ENCODE measurements at regions not wholly inside any gene's neighbourhood (a gene's known extent, or its start where the extent isn't known, plus 50 kb on each side); places are given as distances from the start of the nearest gene placed in this dataset.

DNA sequence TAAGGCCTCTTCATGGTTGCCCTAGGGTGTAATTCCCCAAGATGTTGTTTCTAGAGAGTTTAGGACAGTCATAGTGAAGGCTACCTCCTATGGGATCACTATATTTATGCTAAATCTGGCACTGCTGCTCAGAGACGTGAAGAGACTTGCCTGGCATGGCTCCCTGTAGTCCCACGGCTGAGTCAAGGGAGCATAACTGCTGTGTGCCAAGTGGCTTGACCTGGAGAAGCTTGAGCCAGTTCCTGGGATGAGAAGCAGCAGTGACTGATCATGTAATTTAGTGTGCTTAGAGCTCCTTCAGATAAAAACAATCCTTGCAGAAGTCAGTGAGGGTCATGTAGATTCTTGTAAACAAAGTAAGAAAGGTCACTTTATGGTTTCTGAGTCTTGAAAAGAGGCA is 68.9 kb upstream of the TSPAN2 start:
- H3K9ac ChIP-seq (ENCODE audit: low read length), result no peak overlapping the region
- WGBS (ENCODE audit: insufficient coverage), result 100% methylated on average over 1 of the region's 2 CpGs
- H3K27me3 ChIP-seq (replicated peaks in 1 of 4; ENCODE audit: control extremely low read depth in 1 of 4, control insufficient read depth in 3 of 4, insufficient read depth in 4 of 4, low read length in 3 of 4), result no peaks in the 10 kb centered on the region
- H3K36me3 ChIP-seq (replicated peaks in 1 of 2; ENCODE audit: control extremely low read depth in 1 of 2, control insufficient read depth in 1 of 2, extremely low read depth in 1 of 2, insufficient read depth in 2 of 2, low read length in 1 of 2), result no peaks in the 10 kb centered on the region
- no peaks in the 10 kb centered on the region for H3K79me2 ChIP-seq (ENCODE audit: control insufficient read depth, insufficient read depth, low read length)
- intact Hi-C loops (cut with micrococcal nuclease), result no loop called here
- no peak for ATAC-seq (ENCODE audit: low read depth)
- H3K27ac Mint-ChIP-seq, result no peak overlapping the region
- no peaks in the 10 kb centered on the region for H3K9me3 Mint-ChIP-seq (ENCODE audit: insufficient read depth)
- H3K4me2 ChIP-seq (replicated peaks; ENCODE audit: low read depth, low read length, poor library complexity, severe bottlenecking), result no peak overlapping the region
- H3K4me1 Mint-ChIP-seq, result no peaks in the 10 kb centered on the region
- no peak for TF ChIP-seq EZH2 (IDR thresholded peaks at IDR 0.05; ENCODE audit: borderline replicate concordance, insufficient read depth, low read depth, low read length, poor library complexity, severe bottlenecking)
- TF ChIP-seq, protein P1, sequence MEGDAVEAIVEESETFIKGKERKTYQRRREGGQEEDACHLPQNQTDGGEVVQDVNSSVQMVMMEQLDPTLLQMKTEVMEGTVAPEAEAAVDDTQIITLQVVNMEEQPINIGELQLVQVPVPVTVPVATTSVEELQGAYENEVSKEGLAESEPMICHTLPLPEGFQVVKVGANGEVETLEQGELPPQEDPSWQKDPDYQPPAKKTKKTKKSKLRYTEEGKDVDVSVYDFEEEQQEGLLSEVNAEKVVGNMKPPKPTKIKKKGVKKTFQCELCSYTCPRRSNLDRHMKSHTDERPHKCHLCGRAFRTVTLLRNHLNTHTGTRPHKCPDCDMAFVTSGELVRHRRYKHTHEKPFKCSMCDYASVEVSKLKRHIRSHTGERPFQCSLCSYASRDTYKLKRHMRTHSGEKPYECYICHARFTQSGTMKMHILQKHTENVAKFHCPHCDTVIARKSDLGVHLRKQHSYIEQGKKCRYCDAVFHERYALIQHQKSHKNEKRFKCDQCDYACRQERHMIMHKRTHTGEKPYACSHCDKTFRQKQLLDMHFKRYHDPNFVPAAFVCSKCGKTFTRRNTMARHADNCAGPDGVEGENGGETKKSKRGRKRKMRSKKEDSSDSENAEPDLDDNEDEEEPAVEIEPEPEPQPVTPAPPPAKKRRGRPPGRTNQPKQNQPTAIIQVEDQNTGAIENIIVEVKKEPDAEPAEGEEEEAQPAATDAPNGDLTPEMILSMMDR (IDR thresholded peaks at IDR 0.05), result no peak
- no peaks in the 10 kb centered on the region for H3K9me3 ChIP-seq (ENCODE audit: control extremely low read depth in 1 of 3, control insufficient read depth in 2 of 3, insufficient read depth in 1 of 3, low read length in 2 of 3)
- H3K4me1 ChIP-seq (ENCODE audit: control insufficient read depth in 2 of 2, insufficient read depth in 2 of 2, low read length in 2 of 2), result no peaks in the 10 kb centered on the region
- H4K20me1 ChIP-seq (ENCODE audit: control insufficient read depth, insufficient read depth, low read length, poor library complexity, severe bottlenecking), result no peaks in the 10 kb centered on the region
- H3K27me3 Mint-ChIP-seq, result peaks cover 4% of the 10 kb centered on the region
- CTCF ChIA-PET, result no interaction called here
- DNase-seq, result no peak
- H3K27ac ChIP-seq (ENCODE audit: low read length in 2 of 2), result no peak overlapping the region
- H3K4me3 ChIP-seq (ENCODE audit: control extremely low read depth in 1 of 5, extremely low read depth in 1 of 5, insufficient read depth in 1 of 5, low read depth in 2 of 5, low read length in 4 of 5), result no peak overlapping the region
- POLR2A ChIA-PET, result no interaction called here
- H2AFZ ChIP-seq (ENCODE audit: insufficient read depth, low read depth, low read length, poor library complexity, severe bottlenecking), result no peak overlapping the region
- no peak overlapping the region for H3K4me3 Mint-ChIP-seq

DNA sequence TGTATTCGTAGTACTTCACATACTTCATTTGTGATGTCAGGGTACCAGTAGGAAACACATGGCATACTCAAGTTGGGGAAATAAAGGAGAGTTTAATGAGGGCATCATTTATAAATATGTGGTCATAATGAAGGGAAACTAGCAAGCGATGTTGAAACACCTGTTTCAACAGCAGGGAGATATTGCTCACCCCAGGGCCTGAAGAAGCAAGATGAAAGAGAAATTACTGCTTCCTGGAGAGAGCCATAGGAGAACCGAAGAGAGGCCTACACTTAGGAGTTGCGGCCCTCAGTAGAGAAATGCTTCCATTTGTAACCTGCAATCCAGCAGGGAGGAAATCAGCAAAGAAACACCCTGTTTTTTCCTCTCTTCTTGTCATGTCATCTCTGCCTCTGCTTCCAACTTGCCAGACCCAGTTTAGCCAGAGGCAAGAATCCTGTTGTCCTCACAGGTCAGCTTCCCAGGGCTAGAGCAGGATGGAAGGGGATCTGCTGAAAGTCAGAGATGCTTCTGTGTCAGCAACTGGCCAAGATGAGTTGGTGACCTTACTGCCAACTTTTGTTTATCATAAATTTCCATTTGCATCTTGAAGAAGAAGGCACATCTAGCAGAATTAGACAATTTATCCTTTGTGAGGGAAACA is 67.6 kb upstream of the TSPAN2 start:
- no peak overlapping the region for H3K27ac ChIP-seq (ENCODE audit: low read length in 2 of 2)
- H2AFZ ChIP-seq (ENCODE audit: insufficient read depth, low read depth, low read length, poor library complexity, severe bottlenecking), result no peak overlapping the region
- WGBS (ENCODE audit: insufficient coverage), result 94% methylated on average over 3 of the region's 4 CpGs
- Mint-ChIP-seq H3K4me3 (no peak overlapping the region), H3K9me3 (ENCODE audit: insufficient read depth) (no peaks in the 10 kb centered on the region), H3K27ac (no peak overlapping the region), H3K27me3 (no peaks in the 10 kb centered on the region), H3K4me1 (no peaks in the 10 kb centered on the region)
- no peak overlapping the region for H3K9ac ChIP-seq (ENCODE audit: low read length)
- H3K4me1 ChIP-seq (ENCODE audit: control insufficient read depth in 2 of 2, insufficient read depth in 2 of 2, low read length in 2 of 2), result no peaks in the 10 kb centered on the region
- no peaks in the 10 kb centered on the region for H3K36me3 ChIP-seq (replicated peaks in 1 of 2; ENCODE audit: control extremely low read depth in 1 of 2, control insufficient read depth in 1 of 2, extremely low read depth in 1 of 2, insufficient read depth in 2 of 2, low read length in 1 of 2)
- ChIA-PET POLR2A (no interaction called here), CTCF (no interaction called here)
- DNase-seq (no peak), ATAC-seq (ENCODE audit: low read depth) (no peak)
- H4K20me1 ChIP-seq (ENCODE audit: control insufficient read depth, insufficient read depth, low read length, poor library complexity, severe bottlenecking), result no peaks in the 10 kb centered on the region
- no peaks in the 10 kb centered on the region for H3K27me3 ChIP-seq (replicated peaks in 1 of 4; ENCODE audit: control extremely low read depth in 1 of 4, control insufficient read depth in 3 of 4, insufficient read depth in 4 of 4, low read length in 3 of 4)
- intact Hi-C loops (cut with micrococcal nuclease), result no loop called here
- TF ChIP-seq, protein P1 (IDR thresholded peaks at IDR 0.05), result no peak
- TF ChIP-seq EZH2 (IDR thresholded peaks at IDR 0.05; ENCODE audit: borderline replicate concordance, insufficient read depth, low read depth, low read length, poor library complexity, severe bottlenecking), result no peak
- no peaks in the 10 kb centered on the region for H3K79me2 ChIP-seq (ENCODE audit: control insufficient read depth, insufficient read depth, low read length)
- no peak overlapping the region for H3K4me2 ChIP-seq (replicated peaks; ENCODE audit: low read depth, low read length, poor library complexity, severe bottlenecking)
- no peak overlapping the region for H3K4me3 ChIP-seq (ENCODE audit: control extremely low read depth in 1 of 5, extremely low read depth in 1 of 5, insufficient read depth in 1 of 5, low read depth in 2 of 5, low read length in 4 of 5)
- H3K9me3 ChIP-seq (ENCODE audit: control extremely low read depth in 1 of 3, control insufficient read depth in 2 of 3, insufficient read depth in 1 of 3, low read length in 2 of 3), result no peaks in the 10 kb centered on the region

Data from B cell (primary cell).